ENCODE measurements at regions not wholly inside any gene's neighbourhood (a gene's known extent, or its start where the extent isn't known, plus 50 kb on each side); places are given as distances from the start of the nearest gene placed in this dataset.

DNA sequence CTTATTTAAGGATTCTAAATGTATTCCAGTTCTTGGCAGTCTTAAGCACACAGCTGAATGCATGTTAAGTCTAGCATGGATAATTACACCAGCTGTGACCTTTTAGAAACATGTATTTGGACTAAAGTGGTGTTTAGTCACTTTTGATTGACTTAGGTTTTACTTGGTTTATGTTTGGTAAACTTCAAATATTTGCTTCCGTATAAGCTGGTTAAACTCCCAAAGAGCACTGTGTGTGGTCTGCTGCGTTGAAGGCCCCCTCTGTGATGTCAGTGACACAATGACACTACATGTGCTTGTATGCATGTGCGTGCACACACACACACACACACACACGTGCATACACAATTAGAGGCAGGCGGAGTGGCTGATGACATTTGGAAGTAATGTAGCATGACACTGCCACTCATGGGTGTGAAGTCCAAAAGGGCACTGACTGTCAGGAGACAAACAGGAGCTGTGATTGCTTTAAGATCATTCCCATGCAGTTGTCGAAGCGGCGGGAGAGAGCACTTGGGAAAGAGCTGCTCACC is 156.1 kb upstream of the CDH13 start:
- H3K4me1 Mint-ChIP-seq = no peaks in the 10 kb centered on the region
- peaks cover 2% of the 10 kb centered on the region for H3K36me3 Mint-ChIP-seq (ENCODE audit: insufficient read depth)
- H3K27ac Mint-ChIP-seq (ENCODE audit: low read depth) = no peak overlapping the region
- no peak for ATAC-seq (replicated peaks; ENCODE audit: extremely low read depth, poor library complexity, severe bottlenecking)
- H3K9me3 Mint-ChIP-seq = peaks cover 6% of the 10 kb centered on the region
- H3K4me3 Mint-ChIP-seq = no peak overlapping the region
- H3K27me3 Mint-ChIP-seq = peaks cover 25% of the 10 kb centered on the region
- no peak for DNase-seq (ENCODE audit: low spot score in 2 of 2)

DNA sequence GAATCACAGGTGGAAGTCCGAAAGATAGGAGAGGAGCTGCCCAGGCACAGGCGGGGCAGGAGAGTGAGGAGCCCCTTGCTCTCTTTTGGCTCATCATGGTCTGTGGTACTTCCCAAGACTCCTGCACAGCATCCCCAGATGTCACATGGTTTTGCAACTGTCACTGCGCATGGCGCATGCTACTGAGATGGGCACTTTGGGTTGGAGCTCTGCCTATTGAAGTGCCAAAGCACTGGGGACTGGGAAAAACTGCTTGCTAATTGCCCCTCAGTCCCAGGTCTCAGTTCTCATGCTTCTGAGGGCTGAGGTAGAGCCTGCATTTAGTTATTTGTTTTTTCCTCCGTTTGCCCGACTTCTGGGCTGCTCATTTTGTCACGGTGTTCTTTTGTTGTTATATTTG is 156.8 kb upstream of the CDH13 start:
- H3K4me3 Mint-ChIP-seq = no peak overlapping the region
- DNase-seq (ENCODE audit: low spot score in 2 of 2) = no peak
- no peak for ATAC-seq (replicated peaks; ENCODE audit: extremely low read depth, poor library complexity, severe bottlenecking)
- H3K9me3 Mint-ChIP-seq = peaks cover 6% of the 10 kb centered on the region
- H3K27me3 Mint-ChIP-seq = peaks cover 21% of the 10 kb centered on the region
- H3K4me1 Mint-ChIP-seq = no peaks in the 10 kb centered on the region
- H3K27ac Mint-ChIP-seq (ENCODE audit: low read depth) = no peak overlapping the region
- peaks cover 2% of the 10 kb centered on the region for H3K36me3 Mint-ChIP-seq (ENCODE audit: insufficient read depth)

DNA sequence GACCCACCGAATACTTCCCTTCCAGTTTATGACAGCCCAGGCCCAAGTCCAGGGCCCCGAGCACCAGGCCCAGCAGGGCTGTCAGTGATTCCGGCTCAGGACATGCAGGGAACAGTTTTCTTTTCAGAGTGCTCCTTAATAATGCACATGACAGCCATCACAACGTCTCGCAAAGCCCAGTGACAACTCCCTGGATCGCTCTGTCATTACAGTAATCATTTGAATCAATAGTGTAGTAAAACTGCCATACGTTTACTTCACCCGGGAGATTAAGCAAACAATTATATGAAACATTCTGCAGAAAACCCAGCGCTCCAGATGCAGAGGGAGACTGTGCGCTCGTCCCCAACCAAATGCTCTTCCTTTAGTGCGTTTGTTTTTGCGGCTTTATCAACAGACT is 162.6 kb upstream of the CDH13 start:
- Mint-ChIP-seq H3K4me3 (no peak overlapping the region), H3K27ac (ENCODE audit: low read depth) (no peak overlapping the region), H3K27me3 (no peaks in the 10 kb centered on the region), H3K36me3 (ENCODE audit: insufficient read depth) (peaks cover 3% of the 10 kb centered on the region), H3K9me3 (no peaks in the 10 kb centered on the region), H3K4me1 (peaks cover 11% of the 10 kb centered on the region)
- DNase-seq (ENCODE audit: low spot score in 2 of 2) (no peak), ATAC-seq (replicated peaks; ENCODE audit: extremely low read depth, poor library complexity, severe bottlenecking) (no peak)

DNA sequence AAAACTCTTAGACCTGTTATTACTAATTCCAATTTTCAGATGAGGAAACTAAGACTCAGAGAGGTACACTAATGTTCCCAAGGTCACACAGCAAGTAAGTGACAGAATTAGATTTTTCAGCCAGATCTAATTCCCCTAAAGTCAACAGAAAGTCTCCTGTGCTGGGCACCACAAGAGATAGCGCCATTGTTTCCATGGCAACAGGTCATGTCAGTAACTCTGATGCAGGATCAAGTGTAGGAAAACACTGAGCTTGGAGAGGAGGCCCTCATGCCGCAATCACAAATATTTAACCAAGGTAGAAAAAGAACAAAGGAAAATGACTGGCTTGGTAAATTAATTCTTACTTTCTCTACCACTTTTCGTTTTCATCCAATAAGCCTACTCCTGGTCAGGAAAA is 166.0 kb upstream of the CDH13 start:
- peaks cover 3% of the 10 kb centered on the region for H3K36me3 Mint-ChIP-seq (ENCODE audit: insufficient read depth)
- H3K27me3 Mint-ChIP-seq = no peaks in the 10 kb centered on the region
- H3K9me3 Mint-ChIP-seq = no peaks in the 10 kb centered on the region
- no peak overlapping the region for H3K4me3 Mint-ChIP-seq
- peaks cover 24% of the 10 kb centered on the region for H3K4me1 Mint-ChIP-seq
- ATAC-seq (replicated peaks; ENCODE audit: extremely low read depth, poor library complexity, severe bottlenecking) (no peak), DNase-seq (ENCODE audit: low spot score in 2 of 2) (no peak)
- no peak overlapping the region for H3K27ac Mint-ChIP-seq (ENCODE audit: low read depth)

DNA sequence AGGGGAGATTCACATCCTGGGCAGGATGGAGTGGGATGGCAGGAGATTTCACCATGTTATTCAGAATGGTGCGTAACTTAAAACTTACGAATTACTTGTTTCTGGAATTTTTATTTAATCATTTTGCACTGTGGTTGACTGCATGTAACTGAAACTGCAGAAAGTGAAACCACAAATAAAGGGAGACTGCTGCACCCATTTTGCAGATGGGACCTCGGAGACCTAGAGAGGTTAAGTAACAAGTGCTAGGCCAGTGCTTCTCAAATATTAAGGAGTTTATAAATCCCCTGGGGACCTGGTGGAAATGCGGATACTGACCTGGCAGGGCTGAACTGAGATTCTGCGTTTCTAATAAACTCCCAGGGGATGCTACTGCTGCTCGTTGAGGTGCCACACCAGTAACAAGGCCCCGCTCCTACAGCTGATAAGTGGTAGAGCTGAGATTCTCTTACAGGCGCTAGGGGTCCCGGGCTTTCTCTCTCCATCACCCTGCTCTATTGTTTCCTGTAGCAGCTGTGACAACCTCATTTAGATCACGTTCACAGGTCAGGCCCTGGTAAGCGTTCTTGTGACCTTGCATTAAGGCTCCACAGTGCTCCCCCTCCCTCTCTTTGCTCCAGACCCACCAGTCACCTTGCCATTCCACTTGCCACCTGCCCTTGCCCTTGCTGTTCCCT is 167.1 kb upstream of the CDH13 start:
- ATAC-seq (replicated peaks; ENCODE audit: extremely low read depth, poor library complexity, severe bottlenecking) = peak; percentile 59

DNA sequence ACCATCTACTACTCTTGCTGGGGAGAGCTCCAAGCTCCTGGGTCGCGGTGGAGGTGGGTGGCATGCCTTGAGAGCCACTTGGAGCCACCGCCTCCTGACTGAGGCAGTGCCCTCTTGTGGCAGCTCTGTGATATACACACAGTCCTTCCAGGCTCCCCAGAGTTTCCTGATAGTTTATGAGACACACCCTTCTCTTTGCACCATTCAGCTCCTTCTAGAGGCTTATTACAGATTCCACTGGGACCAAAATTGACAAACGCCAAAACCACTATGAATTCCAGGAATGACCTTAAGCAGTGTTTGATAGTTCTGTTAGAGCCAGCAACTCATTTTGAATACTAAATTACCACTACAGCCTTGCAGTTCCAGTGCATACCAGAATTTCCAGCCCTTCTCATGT is 170.1 kb upstream of the CDH13 start:
- Mint-ChIP-seq H3K36me3 (ENCODE audit: insufficient read depth) (peaks cover 3% of the 10 kb centered on the region), H3K9me3 (no peaks in the 10 kb centered on the region), H3K4me3 (peak overlapping the region; percentile 63), H3K4me1 (peaks cover 62% of the 10 kb centered on the region), H3K27me3 (no peaks in the 10 kb centered on the region), H3K27ac (ENCODE audit: low read depth) (peak overlapping the region; percentile 67)
- ATAC-seq (replicated peaks; ENCODE audit: extremely low read depth, poor library complexity, severe bottlenecking) = no peak
- peak in 1 of 2 donors; percentile 24 for DNase-seq (ENCODE audit: low spot score in 2 of 2)

More for the DNA sequence above, 167.1 kb upstream of the CDH13 start:
- no peaks in the 10 kb centered on the region for H3K27me3 Mint-ChIP-seq
- no peak overlapping the region for H3K27ac Mint-ChIP-seq (ENCODE audit: low read depth)
- DNase-seq (ENCODE audit: low spot score in 2 of 2) = no peak
- H3K4me3 Mint-ChIP-seq = peak overlapping the region; percentile 10
- peaks cover 3% of the 10 kb centered on the region for H3K36me3 Mint-ChIP-seq (ENCODE audit: insufficient read depth)
- H3K9me3 Mint-ChIP-seq = no peaks in the 10 kb centered on the region
- peaks cover 34% of the 10 kb centered on the region for H3K4me1 Mint-ChIP-seq

DNA sequence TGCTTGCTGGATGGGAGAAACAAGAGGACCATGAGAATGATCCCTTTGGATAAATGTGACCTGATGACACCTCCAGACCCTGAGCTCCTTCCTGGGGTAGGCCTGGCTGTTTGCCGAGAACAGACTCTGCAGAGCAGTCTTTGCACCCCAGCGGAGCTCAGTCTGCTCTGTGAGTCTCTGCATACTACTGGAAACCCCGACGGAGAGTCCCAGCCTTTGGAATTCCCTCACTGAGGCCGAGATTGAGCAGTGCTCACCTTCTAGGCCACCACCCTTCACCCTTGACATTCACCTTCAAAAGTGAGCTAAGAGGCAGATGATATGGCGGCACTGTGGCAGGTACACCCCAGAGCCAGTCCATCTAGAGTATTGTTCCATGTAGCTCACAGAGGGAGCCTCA is 172.2 kb upstream of the CDH13 start:
- H3K27ac Mint-ChIP-seq (ENCODE audit: low read depth) = peak overlapping the region; percentile 87
- DNase-seq (ENCODE audit: low spot score in 2 of 2) (no peak), ATAC-seq (replicated peaks; ENCODE audit: extremely low read depth, poor library complexity, severe bottlenecking) (no peak)
- no peaks in the 10 kb centered on the region for H3K9me3 Mint-ChIP-seq
- no peaks in the 10 kb centered on the region for H3K27me3 Mint-ChIP-seq
- peaks cover 1% of the 10 kb centered on the region for H3K36me3 Mint-ChIP-seq (ENCODE audit: insufficient read depth)
- H3K4me3 Mint-ChIP-seq = peak overlapping the region; percentile 66
- peaks cover 69% of the 10 kb centered on the region for H3K4me1 Mint-ChIP-seq

DNA sequence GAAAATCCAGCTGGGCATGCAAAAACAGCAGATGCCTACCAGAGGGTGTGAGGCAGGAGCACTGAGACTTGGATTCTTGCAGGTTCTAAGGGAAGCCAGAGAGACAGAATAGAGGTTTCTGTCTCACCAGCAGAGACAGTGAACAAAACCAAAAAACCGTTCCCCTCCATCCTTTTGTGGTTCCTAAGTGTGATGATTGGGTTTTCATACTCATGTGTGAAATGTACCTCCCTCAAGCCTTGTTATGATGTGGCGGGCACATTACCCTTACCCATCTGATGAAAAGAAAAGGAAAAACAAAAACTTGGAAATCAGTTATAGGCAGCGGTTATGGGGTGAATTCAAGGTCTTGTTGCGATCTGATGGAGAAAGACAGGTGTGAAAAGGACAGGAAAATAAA is 172.6 kb upstream of the CDH13 start:
- Mint-ChIP-seq H3K9me3 (peaks cover 3% of the 10 kb centered on the region), H3K4me3 (peak overlapping the region; percentile 66), H3K4me1 (peaks cover 69% of the 10 kb centered on the region), H3K27me3 (no peaks in the 10 kb centered on the region), H3K27ac (ENCODE audit: low read depth) (peak overlapping the region; percentile 87), H3K36me3 (ENCODE audit: insufficient read depth) (no peaks in the 10 kb centered on the region)
- DNase-seq (ENCODE audit: low spot score in 2 of 2) = peak in 1 of 2 donors; percentile 20
- ATAC-seq (replicated peaks; ENCODE audit: extremely low read depth, poor library complexity, severe bottlenecking) = peak; percentile 24

DNA sequence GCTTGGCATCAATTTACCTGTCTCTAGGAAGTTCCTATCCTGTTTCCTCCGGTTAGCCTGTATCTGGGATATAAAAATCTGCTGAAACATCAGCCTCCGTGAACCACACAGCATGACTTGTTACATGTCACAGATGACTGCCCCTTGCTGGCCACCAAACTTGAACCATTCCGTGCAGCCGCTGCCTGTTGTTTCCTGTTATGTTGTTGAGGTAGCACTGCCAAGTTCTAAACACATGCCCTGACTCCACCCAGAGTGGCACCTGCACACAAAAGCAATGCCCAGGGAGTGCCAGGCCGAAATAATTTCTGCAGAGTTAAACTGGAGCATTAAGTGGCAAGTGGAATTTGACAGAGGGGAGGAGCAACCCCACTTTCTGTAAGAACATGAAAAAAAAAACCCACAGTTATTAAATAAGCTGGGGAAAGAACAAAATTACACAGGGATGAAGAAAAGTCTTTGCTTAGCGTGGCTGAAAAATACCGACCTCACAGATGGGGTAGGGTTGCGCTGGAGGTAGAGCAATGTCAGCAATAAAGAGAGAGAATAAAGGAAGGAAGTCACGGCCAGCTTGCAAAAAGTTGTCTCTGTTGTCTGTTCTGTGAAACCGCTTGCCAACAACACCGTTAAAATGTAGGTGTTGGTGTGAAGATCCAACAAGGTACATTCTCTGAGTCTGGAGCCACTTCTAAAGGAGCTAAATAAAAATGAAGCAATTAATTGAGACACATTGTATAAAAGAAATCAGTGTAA is 174.6 kb upstream of the CDH13 start:
- peaks cover 5% of the 10 kb centered on the region for H3K9me3 Mint-ChIP-seq
- H3K36me3 Mint-ChIP-seq (ENCODE audit: insufficient read depth) = no peaks in the 10 kb centered on the region
- ATAC-seq (replicated peaks; ENCODE audit: extremely low read depth, poor library complexity, severe bottlenecking) = peak; percentile 86
- H3K4me3 Mint-ChIP-seq = peak overlapping the region; percentile 66
- peak in 1 of 2 donors; percentile 43 for DNase-seq (ENCODE audit: low spot score in 2 of 2)
- H3K4me1 Mint-ChIP-seq = peaks cover 70% of the 10 kb centered on the region
- peak overlapping the region; percentile 61 for H3K27ac Mint-ChIP-seq (ENCODE audit: low read depth)
- no peaks in the 10 kb centered on the region for H3K27me3 Mint-ChIP-seq

DNA sequence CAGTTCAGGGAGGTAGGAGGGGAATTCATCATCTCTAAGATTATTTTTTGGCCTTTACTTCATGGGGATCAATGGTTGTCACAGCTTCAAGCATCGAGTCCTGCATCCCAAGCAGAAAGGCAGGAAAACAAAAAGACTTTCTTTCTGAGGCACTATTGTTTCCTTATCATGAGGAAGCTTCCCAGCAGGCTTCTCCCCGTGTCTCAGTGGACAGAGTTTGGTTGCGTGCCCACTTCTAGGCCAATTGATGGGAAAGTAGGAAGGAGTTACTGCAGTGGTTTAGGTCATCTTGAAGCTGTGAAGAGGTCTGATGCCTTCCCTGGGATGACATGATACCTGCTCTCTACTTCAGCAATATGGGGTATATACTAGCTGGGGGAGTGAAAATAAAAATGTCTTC is 175.3 kb upstream of the CDH13 start:
- H3K4me1 Mint-ChIP-seq = peaks cover 64% of the 10 kb centered on the region
- no peak for DNase-seq (ENCODE audit: low spot score in 2 of 2)
- no peaks in the 10 kb centered on the region for H3K27me3 Mint-ChIP-seq
- peak overlapping the region; percentile 61 for H3K27ac Mint-ChIP-seq (ENCODE audit: low read depth)
- ATAC-seq (replicated peaks; ENCODE audit: extremely low read depth, poor library complexity, severe bottlenecking) = no peak
- H3K9me3 Mint-ChIP-seq = peaks cover 5% of the 10 kb centered on the region
- peak overlapping the region; percentile 66 for H3K4me3 Mint-ChIP-seq
- H3K36me3 Mint-ChIP-seq (ENCODE audit: insufficient read depth) = no peaks in the 10 kb centered on the region

DNA sequence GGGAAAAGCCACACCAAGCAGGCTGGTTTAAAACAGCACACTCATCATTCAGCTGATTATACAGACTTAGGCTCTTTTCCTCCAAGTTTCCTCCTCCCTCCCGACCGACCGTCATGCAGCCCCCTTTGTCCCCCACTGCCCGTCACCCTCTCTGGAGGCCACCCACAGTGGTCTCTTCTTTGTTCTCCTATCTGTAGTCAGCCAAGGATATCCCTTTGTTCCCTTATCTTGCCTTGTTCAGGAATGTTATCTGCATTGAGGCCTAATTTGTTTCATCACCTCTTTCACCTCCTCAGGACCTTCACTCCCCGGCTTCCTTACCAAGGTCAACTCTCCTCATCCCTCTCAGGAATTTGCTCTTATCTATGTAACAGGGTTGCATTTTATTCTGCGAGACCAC is 186.4 kb upstream of the CDH13 start:
- Mint-ChIP-seq H3K27ac (ENCODE audit: low read depth) (no peak overlapping the region), H3K27me3 (peaks cover 15% of the 10 kb centered on the region), H3K4me1 (peaks cover 16% of the 10 kb centered on the region), H3K9me3 (no peaks in the 10 kb centered on the region), H3K36me3 (ENCODE audit: insufficient read depth) (no peaks in the 10 kb centered on the region), H3K4me3 (no peak overlapping the region)
- ATAC-seq (replicated peaks; ENCODE audit: extremely low read depth, poor library complexity, severe bottlenecking) = no peak
- no peak for DNase-seq (ENCODE audit: low spot score in 2 of 2)

DNA sequence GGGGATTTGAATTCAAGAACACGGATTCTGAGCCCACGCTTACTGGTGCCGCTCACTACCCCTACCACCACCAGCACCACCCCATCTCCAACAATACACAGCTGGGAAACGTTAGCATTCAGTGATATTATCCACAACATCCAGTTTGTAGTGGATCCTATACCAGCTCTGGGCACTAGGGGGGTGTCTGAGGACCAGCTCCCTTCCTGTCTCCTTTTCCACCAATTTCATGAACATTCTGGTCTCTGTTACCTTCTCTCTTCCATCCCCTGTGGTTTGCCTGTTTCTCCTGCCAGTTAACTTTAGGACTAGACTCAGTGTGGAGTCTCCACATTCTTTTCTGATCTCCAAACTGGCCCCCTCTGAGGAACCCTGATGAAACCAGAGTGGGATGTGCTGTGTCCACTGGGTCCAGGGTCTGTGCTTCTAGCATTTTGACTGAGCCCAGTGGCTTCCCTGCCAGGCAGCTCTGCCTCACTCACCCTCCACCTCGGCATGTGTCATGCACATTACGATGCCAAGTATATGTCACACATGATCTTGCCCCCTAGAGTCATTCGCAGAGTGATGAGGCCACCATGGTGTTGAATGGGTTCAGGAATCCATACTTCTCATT is 187.0 kb upstream of the CDH13 start:
- DNase-seq (ENCODE audit: low spot score in 2 of 2) (no peak), ATAC-seq (replicated peaks; ENCODE audit: extremely low read depth, poor library complexity, severe bottlenecking) (no peak)
- no peaks in the 10 kb centered on the region for H3K9me3 Mint-ChIP-seq
- no peak overlapping the region for H3K4me3 Mint-ChIP-seq
- no peaks in the 10 kb centered on the region for H3K36me3 Mint-ChIP-seq (ENCODE audit: insufficient read depth)
- no peak overlapping the region for H3K27ac Mint-ChIP-seq (ENCODE audit: low read depth)
- H3K27me3 Mint-ChIP-seq = peaks cover 15% of the 10 kb centered on the region
- H3K4me1 Mint-ChIP-seq = peaks cover 16% of the 10 kb centered on the region

Measured in central memory CD8-positive, alpha-beta T cell (primary cell).